GM10248 (cell line): ENCODE measurements at regions not wholly inside any gene's neighbourhood (a gene's known extent, or its start where the extent isn't known, plus 50 kb on each side); places are given as distances from the start of the nearest gene placed in this dataset.

Experiments
- CTCF ChIA-PET: fragments of 300-600 bp; sonication (Branson Sonifier 250); formaldehyde crosslinking; extraction: SDS; loops from one replicate; lab custom pipeline; 2021; ENCODE audit warnings: antibody characterized with exemption; lab: Yijun Ruan, JAX
- POLR2A ChIA-PET: fragments of 350-650 bp; sonication (Branson Sonifier 250); formaldehyde crosslinking; extraction: SDS; loops from one replicate; lab custom pipeline; 2020; ENCODE audit warnings: antibody characterized with exemption; lab: Yijun Ruan, JAX
- DNase-seq: peaks from one replicate; pipeline ENCODE4 v3.0.0; 2012; ENCODE audit errors: extremely low spot score
- CTCF ChIP-seq: IDR thresholded peaks from 2 replicates; pipeline ENCODE4 v1.5.1; 2012; ENCODE audit warnings: mild to moderate bottlenecking, low read depth; ENCODE audit errors: extremely low read depth, missing control alignments, control extremely low read depth

GRCh38 chr6:44058617-44059358 lies 68.5 kb downstream of the MRPL14 start:
- DNase-seq: peak; percentile 79
- CTCF ChIA-PET: interaction anchor here (0.9 to 3.2 kb wide), 8 partner anchors 11 to 391 kb away, joined by 3 to 21 read pairs (median 6); partner anchors contain the start of gene VEGFA
- POLR2A ChIA-PET: no interaction called here
- TF ChIP-seq CTCF: no peak

- DNase-seq: no peak
- CTCF ChIA-PET: interaction anchor here (0.6 to 3.2 kb wide), 8 partner anchors 10 to 390 kb away, joined by 3 to 21 read pairs (median 5); partner anchors contain the start of gene VEGFA
- POLR2A ChIA-PET: interaction anchor here (0.6 kb wide), 1 partner anchor 324 kb away, joined by 3 read pairs; no protein-coding TSS in a partner anchor
- no peak for TF ChIP-seq CTCF
These were observed 69.2 kb downstream of the MRPL14 start for GRCh38 chr6:44057931-44058616.

GRCh38 chr6:44057238-44057930 lies 69.9 kb downstream of the MRPL14 start:
- ChIA-PET POLR2A (interaction anchor here (0.6 kb wide), 1 partner anchor 323 kb away, joined by 3 read pairs; no protein-coding TSS in a partner anchor), CTCF (interaction anchor here (0.6 to 3.2 kb wide), 8 partner anchors 10 to 390 kb away, joined by 3 to 21 read pairs (median 6); partner anchors contain the start of gene VEGFA)
- no peak for TF ChIP-seq CTCF
- no peak for DNase-seq

GRCh38 chr6:44056392-44057237 lies 70.6 kb downstream of the MRPL14 start:
- ChIA-PET POLR2A (no interaction called here), CTCF (interaction anchor here (0.8 to 3.2 kb wide), 8 partner anchors 11 to 288 kb away, joined by 3 to 21 read pairs (median 4); partner anchors contain the start of gene VEGFA)
- no peak for DNase-seq

GRCh38 chr6:44054721-44055559 lies 72.3 kb downstream of the MRPL14 start:
- ChIA-PET POLR2A (no interaction called here), CTCF (interaction anchor here (1.2 to 3.1 kb wide), 3 partner anchors 18 to 280 kb away, joined by 3 to 14 read pairs (median 3); no protein-coding TSS in a partner anchor)
- DNase-seq: no peak
- no peak for TF ChIP-seq CTCF

More at GRCh38 chr6:44056392-44057237, 70.6 kb downstream of the MRPL14 start:
- no peak for TF ChIP-seq CTCF
